Endothelial cell of umbilical vein (primary cell): ENCODE measurements at regions not wholly inside any gene's neighbourhood (a gene's known extent, or its start where the extent isn't known, plus 50 kb on each side); places are given as distances from the start of the nearest gene placed in this dataset.

Experiments used
- BruUV-seq: library from RNA; stranded (reverse); fragments of 400-500 nt; replicated peaks from 2 replicates; lab custom pipeline; 2021; lab: Mats Ljungman, UMichigan
- CTCF ChIA-PET: fragments of 300-600, 350-600 bp; sonication (Branson Sonifier 250); formaldehyde crosslinking; loops from one replicate; lab custom pipeline; 2021; ENCODE audit warnings: antibody characterized with exemption, inconsistent platforms; lab: Charles Lee
- POLR2A ChIA-PET: fragments of 300-600, 350-600 bp; sonication (Branson Sonifier 250); formaldehyde crosslinking; loops from one replicate; lab custom pipeline; 2021; ENCODE audit warnings: antibody characterized with exemption, inconsistent platforms; lab: Charles Lee
- DNase-seq: peaks from one replicate; pipeline ENCODE4 v3.0.0-alpha.2; 2011; ENCODE audit warnings: low read depth, low spot score
- FAIRE-seq: peaks from 2 replicates; lab custom pipeline; 2011; peaks lifted over from hg19 to GRCh38; lab: Jason Lieb, UNC
- H2AFZ ChIP-seq: 2 replicates; pipeline ENCODE4 v1.6.0; 2012; ENCODE audit warnings: low read depth, low read length, control low read depth, inconsistent platforms
- H3K27ac ChIP-seq: 2 replicates; pipeline ENCODE4 v1.5.1; 2011; ENCODE audit warnings: low read depth, mild to moderate bottlenecking, control low read depth, low read length, moderate library complexity; ENCODE audit not compliant: insufficient read depth
- H3K27me3 ChIP-seq, 2 experiments: 2 replicates each; pipeline versions ENCODE4 v1.6.0 to v1.6.1; 2011; ENCODE audit warnings: low read length in 2 of 2, mixed read lengths in 1 of 2; ENCODE audit not compliant: control insufficient read depth in 2 of 2, insufficient read depth in 2 of 2
- H3K36me3 ChIP-seq, 2 experiments: 2 replicates in 1 of 2; 3 replicates in 1 of 2; pipeline ENCODE4 v1.5.1; 2011; ENCODE audit warnings: low read length in 2 of 2, mild to moderate bottlenecking in 1 of 2, moderate library complexity in 1 of 2; ENCODE audit not compliant: control insufficient read depth in 2 of 2, insufficient read depth in 2 of 2; ENCODE audit errors: extremely low read depth in 1 of 2
- H3K4me1 ChIP-seq: 3 replicates; pipeline ENCODE4 v1.5.1; 2011; ENCODE audit warnings: mild to moderate bottlenecking, low read length; ENCODE audit not compliant: control insufficient read depth, insufficient read depth; ENCODE audit errors: extremely low read depth
- H3K4me2 ChIP-seq: 2 replicates; pipeline ENCODE4 v1.6.1; 2011; ENCODE audit warnings: low read length, control low read depth, mixed read lengths; ENCODE audit not compliant: insufficient read depth
- H3K4me3 ChIP-seq, 3 experiments: fragments of 200-600 bp in 1 of 3; sonication (generic), shearing (Covaris generic) in 1 of 3; replicated peaks in 1 of 3; 2 replicates each; pipeline ENCODE4 v1.5.1; 2011 to 2016; ENCODE audit warnings: control low read depth in 3 of 3, low read length in 3 of 3, mild to moderate bottlenecking in 2 of 3, inconsistent platforms in 1 of 3, low read depth in 1 of 3, moderate library complexity in 1 of 3; ENCODE audit not compliant: insufficient read depth in 1 of 3
- H3K79me2 ChIP-seq: 2 replicates; pipeline ENCODE4 v1.6.0; 2012; ENCODE audit warnings: low read length, inconsistent platforms; ENCODE audit not compliant: control insufficient read depth, insufficient read depth
- H3K9ac ChIP-seq: replicated peaks from 2 replicates; pipeline ENCODE3; 2011; ENCODE audit warnings: low read length, control low read depth; ENCODE audit not compliant: insufficient read depth; ENCODE audit errors: extremely low read depth
- H3K9me1 ChIP-seq: replicated peaks from 3 replicates; pipeline ENCODE4 v1.6.0; 2011; ENCODE audit warnings: mild to moderate bottlenecking, low read length; ENCODE audit not compliant: control insufficient read depth, insufficient read depth; ENCODE audit errors: extremely low read depth
- H3K9me3 ChIP-seq: replicated peaks from 2 replicates; pipeline ENCODE4 v1.5.1; 2012; ENCODE audit warnings: low read length, inconsistent platforms; ENCODE audit not compliant: control insufficient read depth, insufficient read depth
- H4K20me1 ChIP-seq: replicated peaks from 2 replicates; pipeline ENCODE3; 2011; ENCODE audit warnings: mild to moderate bottlenecking, low read length; ENCODE audit not compliant: control insufficient read depth, insufficient read depth; ENCODE audit errors: extremely low read depth
- CTCF ChIP-seq, 2 donors: IDR thresholded peaks; 1 replicate in 1 of 2; 2 replicates in 1 of 2; pipeline ENCODE4 v1.5.1; 2011; ENCODE audit warnings: low read length in 2 of 2, mild to moderate bottlenecking in 2 of 2, moderate library complexity in 2 of 2, control low read depth in 1 of 2, inconsistent platforms in 1 of 2, low read depth in 1 of 2; ENCODE audit not compliant: insufficient read depth in 1 of 2; ENCODE audit errors: extremely low read depth in 1 of 2
- EZH2 ChIP-seq: IDR thresholded peaks from 2 replicates; pipeline ENCODE4 v1.6.1; 2012; ENCODE audit warnings: borderline replicate concordance, low read depth, mild to moderate bottlenecking, moderate library complexity, low read length, inconsistent platforms; ENCODE audit not compliant: severe bottlenecking
- FOS ChIP-seq: IDR thresholded peaks from 2 replicates; pipeline ENCODE4 v1.6.1; 2011; ENCODE audit warnings: mild to moderate bottlenecking, low read length, moderate library complexity, borderline replicate concordance; ENCODE audit not compliant: insufficient read depth
- GATA2 ChIP-seq: IDR thresholded peaks from 2 replicates; pipeline ENCODE4 v1.7.0; 2011; ENCODE audit warnings: low read depth, mild to moderate bottlenecking, moderate library complexity, mixed read lengths, low read length; ENCODE audit not compliant: insufficient read length, insufficient read depth
- JUN ChIP-seq: IDR thresholded peaks from 2 replicates; pipeline ENCODE4 v1.6.1; 2011; ENCODE audit warnings: borderline replicate concordance, low read depth; ENCODE audit not compliant: insufficient read length, insufficient read depth
- MAX ChIP-seq: IDR thresholded peaks from 2 replicates; pipeline ENCODE4 v1.6.1; 2011; ENCODE audit not compliant: insufficient read depth, insufficient read length
- MYC ChIP-seq: IDR thresholded peaks from one replicate; pipeline ENCODE4 v1.6.1; 2011; ENCODE audit warnings: mild to moderate bottlenecking, low read depth, low read length
- POLR2A ChIP-seq: IDR thresholded peaks from 2 replicates; pipeline ENCODE4 v1.6.1; 2012; ENCODE audit warnings: low read depth, mild to moderate bottlenecking, control low read depth, low read length
- POLR2AphosphoS5 ChIP-seq: IDR thresholded peaks from 2 replicates; pipeline ENCODE4 v1.6.1; 2012; ENCODE audit warnings: low read depth, mild to moderate bottlenecking, control low read depth, low read length, moderate library complexity; ENCODE audit not compliant: insufficient read depth
- dilution Hi-C: fragments of 300-500 bp; cut with MboI; formaldehyde crosslinking; loops from one replicate; pipeline ENCODE4 v1.15.0; 2019; ENCODE audit warnings: low sequenced_read_pairs; ENCODE audit not compliant: extremely low pct_ligation_motif_present
- intact Hi-C: fragments of 100-400 bp; cut with micrococcal nuclease; formaldehyde crosslinking; loops from one replicate; pipeline ENCODE4 v1.10.0; 2022

GRCh38 chr4:53686521-53686920 lies 95.2 kb upstream of the LNX1 start:
- TF ChIP-seq FOS: no peak
- TF ChIP-seq POLR2A: no peak
- TF ChIP-seq CTCF (IDR thresholded peaks at IDR 0.05; ENCODE audit: extremely low read depth in 1 of 2, insufficient read depth in 1 of 2, low read depth in 1 of 2, low read length in 2 of 2): no peak
- TF ChIP-seq MYC: no peak
- TF ChIP-seq JUN: no peak
- TF ChIP-seq GATA2: no peak
- TF ChIP-seq POLR2AphosphoS5: no peak
- no peak for TF ChIP-seq EZH2
- no peak for TF ChIP-seq MAX
- peaks cover 27 to 49% of the 10 kb centered on the region in 2 experiments for H3K27me3 ChIP-seq
- no TSS peak for BruUV-seq
- DNase-seq (no peak), FAIRE-seq (no peak)
- no peaks in the 10 kb centered on the region for H3K4me1 ChIP-seq
- H3K27ac ChIP-seq: no peak overlapping the region
- H2AFZ ChIP-seq: no peak overlapping the region
- ChIA-PET POLR2A (no interaction called here), CTCF (no interaction called here)
- no peaks in the 10 kb centered on the region for H4K20me1 ChIP-seq
- no peaks in the 10 kb centered on the region for H3K9me1 ChIP-seq
- no peaks in the 10 kb centered on the region for H3K9me3 ChIP-seq
- H3K9ac ChIP-seq: no peak overlapping the region
- dilution Hi-C loops (no loop called here), intact Hi-C loops (no loop called here)
- H3K36me3 ChIP-seq: no peaks in the 10 kb centered on the region
- no peak overlapping the region for H3K4me3 ChIP-seq
- no peaks in the 10 kb centered on the region for H3K79me2 ChIP-seq
- no peak overlapping the region for H3K4me2 ChIP-seq
